HL-60 (cell line): ENCODE measurements at regions not wholly inside any gene's neighbourhood (a gene's known extent, or its start where the extent isn't known, plus 50 kb on each side); places are given as distances from the start of the nearest gene placed in this dataset.

Experiments used
- CTCF ChIP-seq: IDR thresholded peaks from one replicate; pipeline ENCODE4 v1.5.1; 2011; ENCODE audit warnings: low read length, control low read depth, inconsistent platforms; ENCODE audit not compliant: insufficient read depth
- POLR2AphosphoS5 ChIP-seq: IDR thresholded peaks from 2 replicates; pipeline ENCODE4 v1.6.1; 2012; ENCODE audit warnings: low read depth
- REST ChIP-seq: IDR thresholded peaks from 2 replicates; pipeline ENCODE4 v1.6.1; 2012; ENCODE audit warnings: low read depth; ENCODE audit not compliant: insufficient replicate concordance

- TF ChIP-seq CTCF (no peak), POLR2AphosphoS5 (no peak), REST (no peak)
These were observed 274.7 kb downstream of the MN1 start for GRCh38 chr22:27526901-27527300.
